H1 (cell line): ENCODE measurements at regions not wholly inside any gene's neighbourhood (a gene's known extent, or its start where the extent isn't known, plus 50 kb on each side); places are given as distances from the start of the nearest gene placed in this dataset.

Experiments
- CHD1 ChIP-seq: IDR thresholded peaks from 2 replicates; pipeline ENCODE4 v1.6.1; 2012; ENCODE audit warnings: low read depth, low read length, improper control_type of control experiment
- CHD2 ChIP-seq: IDR thresholded peaks from 2 replicates; pipeline ENCODE4 v1.6.1; 2012; ENCODE audit warnings: low read length, improper control_type of control experiment
- CHD7 ChIP-seq: fragments of 300-600 bp; sonication (generic); IDR thresholded peaks from 2 replicates; pipeline ENCODE4 v1.7.1; 2012; ENCODE audit warnings: low read length, moderate library complexity, mild to moderate bottlenecking, inconsistent platforms; ENCODE audit not compliant: insufficient replicate concordance
- HDAC6 ChIP-seq: IDR thresholded peaks from one replicate; pipeline ENCODE4 v1.7.1; 2012; ENCODE audit warnings: low read depth, mild to moderate bottlenecking, inconsistent platforms, low read length, moderate library complexity
- PHF8 ChIP-seq: fragments of 200-600 bp; sonication (generic); conservative IDR thresholded peaks from 2 replicates; pipeline ENCODE4 v1.7.1; 2012; ENCODE audit warnings: low read depth, mild to moderate bottlenecking, inconsistent platforms, low read length, moderate library complexity
- RNF2 ChIP-seq: fragments of 200-900, 300-1000 bp; sonication (generic); IDR thresholded peaks from 2 replicates; pipeline ENCODE4 v1.7.1; 2016; ENCODE audit warnings: borderline replicate concordance, low read depth, mild to moderate bottlenecking, antibody characterized with exemption, low read length; ENCODE audit not compliant: poor library complexity, severe bottlenecking; ENCODE audit errors: missing control alignments
- SRF ChIP-seq: IDR thresholded peaks from 2 replicates; pipeline ENCODE4 v1.6.1; 2011; ENCODE audit warnings: mild to moderate bottlenecking, low read depth, low read length, moderate library complexity
- TCF12 ChIP-seq: IDR thresholded peaks from 2 replicates; pipeline ENCODE4 v1.6.1; 2011; ENCODE audit warnings: low read depth, mild to moderate bottlenecking, low read length
- YY1 ChIP-seq: IDR thresholded peaks from 2 replicates; pipeline ENCODE4 v1.6.1; 2011; ENCODE audit warnings: low read depth, mild to moderate bottlenecking, low read length
- ZNF274 ChIP-seq: IDR thresholded peaks from 2 replicates; pipeline ENCODE4 v1.7.0; 2012; ENCODE audit warnings: low read length, borderline replicate concordance; ENCODE audit errors: extremely low read depth

GRCh38 chr18:75556841-75557240 lies 129.3 kb upstream of the SMIM21 start (continued):
- TF ChIP-seq CHD7 (no peak), PHF8 (no peak), SRF (no peak), YY1 (no peak), RNF2 (no peak), HDAC6 (no peak), CHD2 (no peak), CHD1 (no peak), ZNF274 (no peak), TCF12 (no peak)
